ENCODE measurements at regions not wholly inside any gene's neighbourhood (a gene's known extent, or its start where the extent isn't known, plus 50 kb on each side); places are given as distances from the start of the nearest gene placed in this dataset.

- intact Hi-C loops (cut with micrococcal nuclease; ENCODE audit: unreplicated experiment): no loop called here
- BruUV-seq (replicated peaks): no TSS peak
- H3K4me2 ChIP-seq (ENCODE audit: control insufficient read depth, insufficient read depth): no peak overlapping the region
- H3K4me1 ChIP-seq (ENCODE audit: control insufficient read depth, insufficient read depth, low read length): no peaks in the 10 kb centered on the region
- 14% methylated on average over 4 of the region's 4 CpGs for WGBS (ENCODE audit: insufficient coverage, insufficient replicate concordance, low lambda C conversion rate, missing lambda C conversion rate)
- no peak overlapping the region for H3K4me3 ChIP-seq
- no peaks in the 10 kb centered on the region for H3K27me3 ChIP-seq (replicated peaks in 1 of 2; ENCODE audit: control insufficient read depth in 2 of 2, insufficient read depth in 2 of 2, low read length in 1 of 2)
- H4K20me1 ChIP-seq (ENCODE audit: control insufficient read depth, insufficient read depth): no peaks in the 10 kb centered on the region
- H3K79me2 ChIP-seq (ENCODE audit: control insufficient read depth, insufficient read depth, low read length): no peaks in the 10 kb centered on the region
- no peaks in the 10 kb centered on the region for H3K9me3 ChIP-seq (replicated peaks; ENCODE audit: control insufficient read depth, insufficient read depth, low read length)
- no peak overlapping the region for H3K27ac ChIP-seq (ENCODE audit: control insufficient read depth, insufficient read depth)
- FAIRE-seq: no peak
- no peak for DNase-seq (ENCODE audit: low read depth, low spot score)
- CTCF ChIA-PET: no interaction called here
- no peak overlapping the region for H2AFZ ChIP-seq (ENCODE audit: control insufficient read depth, low read depth, low read length)
- H3K36me3 ChIP-seq (ENCODE audit: control insufficient read depth in 2 of 2, insufficient read depth in 2 of 2, low read length in 1 of 2): no peaks in the 10 kb centered on the region
- SMC1A ChIA-PET (ENCODE audit: uncharacterized antibody, unreplicated experiment): no interaction called here
- POLR2A ChIA-PET: no interaction called here
- RAD21 ChIA-PET (ENCODE audit: unreplicated experiment): no interaction called here
- in situ Hi-C loops (cut with MboI): no loop called here
- no peak overlapping the region for H3K9ac ChIP-seq (ENCODE audit: control insufficient read depth, insufficient read depth, low read length)
- ATAC-seq: no peak
- TF ChIP-seq ATF2 (IDR thresholded peaks at IDR 0.05; ENCODE audit: low read length): no peak
- TF ChIP-seq FOXM1 (IDR thresholded peaks at IDR 0.05; ENCODE audit: low read depth, low read length): no peak
- TF ChIP-seq NR2F1 (conservative IDR thresholded peaks at IDR 0.05): no peak
- TF ChIP-seq PBX3 (IDR thresholded peaks at IDR 0.05; ENCODE audit: insufficient replicate concordance, low read depth, low read length): no peak
- no peak for TF ChIP-seq IRF5 (IDR thresholded peaks at IDR 0.05; ENCODE audit: borderline replicate concordance)
- TF ChIP-seq MAX (IDR thresholded peaks at IDR 0.05; ENCODE audit: low read depth, low read length): no peak
- TF ChIP-seq ETV6 (conservative IDR thresholded peaks at IDR 0.05 in 1 of 2, IDR thresholded peaks at IDR 0.05 in 1 of 2; ENCODE audit: borderline replicate concordance in 1 of 2, low read depth in 1 of 2): no peak
- no peak for TF ChIP-seq RUNX3 (IDR thresholded peaks at IDR 0.05; ENCODE audit: low read length)
- no peak for TF ChIP-seq NFYA (IDR thresholded peaks at IDR 0.05; ENCODE audit: borderline replicate concordance, low read depth, low read length)
- no peak for TF ChIP-seq MEF2B (IDR thresholded peaks at IDR 0.05; ENCODE audit: partially characterized antibody, poor library complexity, severe bottlenecking)
- no peak for TF ChIP-seq RAD21 (IDR thresholded peaks at IDR 0.05; ENCODE audit: insufficient read depth, low read depth, low read length)
- TF ChIP-seq PRDM15 (CRISPR knock-in tag; IDR thresholded peaks at IDR 0.05): no peak
- no peak for TF ChIP-seq SRF (IDR thresholded peaks at IDR 0.05; ENCODE audit: low read depth in 2 of 2, low read length in 2 of 2)
- no peak for TF ChIP-seq NBN (IDR thresholded peaks at IDR 0.05)
- TF ChIP-seq IKZF1 (conservative IDR thresholded peaks at IDR 0.05): no peak
- no peak for TF ChIP-seq TARDBP (IDR thresholded peaks at IDR 0.05; ENCODE audit: borderline replicate concordance)
- no peak for TF ChIP-seq TCF3 (IDR thresholded peaks at IDR 0.05; ENCODE audit: borderline replicate concordance, insufficient read depth, low read depth, low read length)
- TF ChIP-seq ZBED1 (IDR thresholded peaks at IDR 0.05; ENCODE audit: borderline replicate concordance): no peak
Observed at GRCh38 chrX:4181782-4182407, 468.4 kb upstream of the PRKX start.

All from GM12878 (cell line).